ELR (cell line): ENCODE measurements at regions not wholly inside any gene's neighbourhood (a gene's known extent, or its start where the extent isn't known, plus 50 kb on each side); places are given as distances from the start of the nearest gene placed in this dataset.

Source experiments
- DNase-seq: peaks from one replicate; pipeline ENCODE4 v3.0.0-alpha.2; 2015; ENCODE audit warnings: low read depth

DNA sequence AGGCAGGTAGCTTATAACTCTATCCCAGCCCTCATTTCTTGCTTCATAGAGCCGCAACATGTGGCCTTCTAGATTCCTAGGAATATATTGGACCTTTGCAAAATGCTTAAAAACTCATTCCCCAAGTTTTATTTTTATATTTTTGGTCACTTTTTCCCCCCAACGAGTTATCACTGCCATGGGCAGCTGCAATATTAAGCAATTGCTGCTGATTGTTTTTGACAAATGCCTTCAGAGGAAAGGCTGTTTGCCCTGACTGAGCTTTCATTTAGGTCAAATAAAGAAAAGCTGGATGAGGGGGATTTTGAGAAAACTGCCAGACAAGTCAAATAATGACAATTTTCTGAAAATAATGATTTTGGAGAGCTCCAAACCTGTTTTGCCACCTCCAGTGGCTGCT, 976.9 kb upstream of the MBL2 start:
- DNase-seq, result no peak

DNA sequence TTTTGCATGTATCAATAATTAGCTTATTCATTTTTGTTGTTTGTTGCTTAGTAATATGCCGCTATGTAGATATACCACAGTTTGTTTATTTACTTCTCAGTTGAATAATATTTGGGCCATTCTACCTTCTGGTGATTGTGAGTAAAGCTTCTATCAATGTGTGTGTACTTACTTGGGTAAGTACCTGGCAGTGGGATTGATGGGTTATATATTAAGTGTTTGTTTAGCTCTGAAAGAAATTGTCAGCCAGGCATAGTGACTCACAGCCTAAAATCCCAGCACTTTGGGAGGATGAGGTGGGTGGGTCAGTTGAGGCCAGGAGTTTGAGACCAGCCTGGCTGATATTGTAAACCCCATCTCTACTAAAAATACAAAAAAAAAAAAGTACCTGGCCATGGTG, 975.7 kb upstream of the MBL2 start:
- DNase-seq, result no peak

DNA sequence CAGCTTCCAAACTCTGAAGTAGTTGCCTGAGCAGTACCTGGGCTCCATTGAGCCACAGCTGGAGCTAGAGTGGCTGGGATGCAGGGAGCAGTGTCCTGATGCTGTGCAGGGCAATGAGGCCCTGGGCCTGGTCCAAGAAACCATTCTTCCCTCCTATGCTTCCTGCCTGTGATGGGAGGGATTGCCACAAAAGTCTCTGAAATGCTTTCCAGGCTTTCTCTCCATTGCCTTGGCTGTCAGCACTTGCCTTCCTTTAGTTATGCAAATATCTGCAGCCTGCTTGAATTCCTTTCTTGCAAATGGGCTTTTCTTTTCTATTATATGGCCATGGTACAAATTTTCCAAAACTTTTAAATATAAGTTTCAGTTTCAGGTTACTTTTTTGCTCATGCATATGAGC, 972.2 kb upstream of the MBL2 start:
- no peak for DNase-seq

DNA sequence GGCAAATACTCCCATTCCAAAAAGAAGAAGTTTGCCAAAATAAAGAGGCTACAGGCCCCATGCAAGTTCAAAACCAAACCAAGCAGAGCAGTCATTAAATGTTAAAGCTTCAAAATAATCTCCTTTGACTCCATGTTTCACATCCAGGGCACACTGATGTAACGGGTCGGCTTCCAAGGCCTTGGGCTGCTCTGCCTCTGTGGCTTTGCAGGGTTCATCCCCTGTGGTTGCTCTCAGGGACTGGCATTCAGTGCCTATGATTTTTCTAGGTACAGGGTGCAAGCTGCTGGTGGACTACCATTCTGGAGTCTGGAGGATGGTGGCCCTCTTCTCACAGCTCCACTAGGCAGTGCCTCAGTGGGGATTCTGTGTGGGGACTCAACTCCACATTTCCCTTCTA, 971.6 kb upstream of the MBL2 start:
- DNase-seq, result no peak

DNA sequence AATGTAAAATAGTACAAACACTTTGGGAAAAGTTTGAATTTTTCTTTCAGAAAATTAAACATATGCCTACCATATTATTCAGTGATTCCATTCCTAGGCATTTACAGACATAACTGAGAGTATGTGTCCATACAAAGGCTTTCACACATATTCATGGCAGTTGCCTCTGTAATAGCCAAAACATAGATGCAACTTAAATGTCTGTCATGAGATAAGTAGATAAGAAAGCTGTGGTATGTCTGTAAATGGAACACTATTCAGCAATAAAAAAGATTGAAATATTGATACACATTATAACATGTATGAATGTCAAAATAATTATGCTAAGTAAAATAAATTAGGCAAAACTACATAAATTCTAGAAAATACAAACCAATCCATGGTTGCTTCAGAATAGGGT, 964.5 kb upstream of the MBL2 start:
- no peak for DNase-seq

DNA sequence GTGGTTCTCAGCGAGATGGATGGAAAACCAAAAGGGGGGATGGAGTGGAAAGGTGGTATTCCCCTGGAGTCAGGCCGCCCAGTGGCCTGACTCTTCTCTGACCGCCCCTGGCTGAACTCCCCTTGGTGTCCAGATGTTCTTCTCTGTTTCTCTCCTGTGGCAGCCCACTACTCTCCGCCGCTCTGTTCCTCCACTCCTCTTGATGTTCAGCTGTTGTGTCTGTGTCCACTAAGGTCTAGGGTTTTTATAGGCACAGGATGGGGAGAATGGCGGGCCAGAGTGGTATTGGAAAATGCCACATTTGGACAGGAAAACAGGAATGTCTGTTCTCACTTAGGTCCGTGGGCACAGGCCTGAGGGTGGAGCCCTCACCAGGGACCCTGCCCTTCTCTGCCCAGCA, 954.3 kb upstream of the MBL2 start:
- DNase-seq, result no peak

DNA sequence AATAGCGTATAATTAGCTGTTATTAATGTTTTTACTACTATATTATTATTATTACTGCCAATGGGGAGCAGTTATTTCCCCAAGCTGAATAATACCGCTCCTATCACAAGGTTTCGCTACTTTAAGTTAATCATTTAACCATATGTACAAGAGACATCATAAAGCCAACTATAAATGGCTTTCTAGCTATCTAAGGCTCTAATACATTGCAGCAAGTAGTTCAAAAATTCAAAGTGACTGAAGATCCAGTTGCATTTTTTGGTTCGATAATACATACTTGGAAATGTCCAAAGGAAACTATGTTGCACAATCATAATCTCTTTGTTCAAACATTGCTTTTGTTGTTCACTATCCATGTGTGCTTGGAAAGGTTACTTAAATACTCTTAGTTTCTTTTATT, 952.0 kb upstream of the MBL2 start:
- no peak for DNase-seq

DNA sequence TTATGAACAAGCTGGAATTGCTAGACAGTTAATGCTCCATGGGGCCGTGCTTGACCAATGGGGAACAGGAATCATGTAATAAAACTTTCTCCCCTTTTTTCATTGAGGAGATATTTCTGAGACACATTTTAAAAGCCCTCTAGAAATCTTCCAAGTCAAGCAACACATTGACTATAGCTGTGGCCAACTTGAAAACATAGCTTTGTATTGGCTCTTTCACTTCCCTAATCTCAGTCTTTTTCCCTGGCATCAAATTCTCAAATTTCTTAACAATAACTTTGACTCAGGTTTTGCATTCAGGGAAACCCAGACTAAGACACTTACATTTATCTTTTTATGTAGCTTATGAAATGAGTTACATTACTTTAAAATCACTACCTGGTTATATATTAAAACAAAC, 947.1 kb upstream of the MBL2 start:
- DNase-seq, result no peak

DNA sequence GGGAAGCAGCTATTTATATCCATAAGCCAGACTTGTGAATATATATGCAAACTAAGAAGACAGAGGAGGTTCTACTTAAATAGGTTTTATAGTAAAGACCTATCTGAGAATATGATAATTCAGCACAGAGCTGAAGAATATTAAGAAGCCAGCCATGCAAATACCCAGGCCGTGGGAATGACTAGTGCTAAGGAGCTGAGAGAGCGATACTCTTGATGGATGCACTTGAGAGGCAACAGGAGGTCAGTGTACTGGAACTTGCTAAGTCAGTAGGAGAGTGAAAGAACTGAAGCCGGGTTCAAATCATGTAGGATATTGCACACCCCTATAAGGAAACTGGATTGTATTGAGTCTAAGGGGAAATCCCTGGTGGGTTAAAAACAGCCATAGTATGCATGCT, 943.6 kb upstream of the MBL2 start:
- DNase-seq, result no peak

DNA sequence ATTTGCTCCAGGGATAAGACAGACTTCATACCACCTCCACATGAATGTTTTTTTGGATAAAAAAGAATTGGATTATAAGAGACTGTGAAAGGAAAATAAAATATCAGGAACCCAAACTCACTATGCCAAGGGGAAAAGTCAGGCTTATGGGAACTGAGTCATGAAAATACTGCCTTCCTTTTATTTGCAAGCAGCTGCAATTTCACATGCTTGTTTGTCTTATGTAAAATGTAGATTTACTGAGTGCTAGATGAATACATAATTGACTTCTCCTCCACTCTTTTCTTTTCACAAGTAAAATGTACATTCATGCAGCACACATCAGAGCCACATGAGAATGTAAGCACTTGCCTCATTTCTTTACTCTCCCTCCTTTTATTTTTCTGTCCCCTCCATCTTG, 940.8 kb upstream of the MBL2 start:
- no peak for DNase-seq

DNA sequence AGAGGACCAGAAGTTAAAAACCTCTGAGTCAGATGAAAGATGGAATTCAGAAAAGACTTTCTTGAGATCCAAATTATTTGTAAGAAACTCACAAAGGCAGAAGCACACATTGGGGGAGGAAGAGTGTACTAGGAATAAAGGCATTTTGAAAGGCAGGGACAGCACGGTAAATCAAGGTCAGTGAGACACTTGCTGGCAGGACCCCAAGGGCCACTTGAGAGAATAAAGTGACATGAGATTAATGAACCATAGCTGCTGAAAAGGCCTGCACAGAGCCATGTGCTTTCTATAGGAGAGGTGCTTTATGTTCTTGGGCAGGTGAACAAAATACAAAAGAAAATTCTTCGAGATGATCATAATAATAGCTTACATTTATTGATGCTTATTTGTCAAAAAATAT, 929.9 kb upstream of the MBL2 start:
- DNase-seq, result no peak

DNA sequence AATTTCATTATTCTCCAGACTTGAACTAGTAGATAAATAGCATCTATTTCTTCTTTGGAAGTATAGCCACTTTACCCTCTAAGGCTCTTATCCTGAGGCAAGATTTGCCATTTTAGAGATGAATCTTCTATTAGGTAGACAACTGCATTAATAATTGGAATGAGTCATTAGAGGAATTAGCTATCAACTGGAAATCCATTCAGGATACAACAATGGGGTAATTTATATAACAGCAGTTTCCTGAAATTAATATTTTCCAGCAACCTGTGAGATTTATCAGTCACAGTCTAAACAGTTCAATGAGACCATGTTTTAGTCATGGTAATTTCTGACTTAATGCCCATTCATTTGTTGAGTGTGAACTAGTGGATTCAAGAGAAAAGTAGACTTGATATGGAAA, 928.6 kb upstream of the MBL2 start:
- DNase-seq, result no peak

DNA sequence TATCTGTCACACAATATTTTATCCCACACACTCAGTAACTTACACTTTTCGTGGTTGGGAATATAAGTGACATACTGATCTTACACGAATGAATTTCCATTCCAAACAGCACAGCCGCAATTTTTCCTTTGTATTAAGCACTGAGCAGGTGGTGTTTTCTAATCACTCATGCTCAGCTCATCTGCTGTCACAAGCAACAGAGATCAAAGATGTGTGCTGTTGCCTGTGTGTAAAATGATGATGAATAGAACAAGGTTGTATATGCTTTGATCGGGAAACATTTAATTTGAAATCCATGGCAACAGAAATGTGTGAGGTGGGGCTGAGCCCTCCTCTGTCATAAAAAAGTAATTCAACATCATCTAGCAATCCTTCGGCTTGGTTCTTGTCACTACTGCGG, 927.7 kb upstream of the MBL2 start:
- no peak for DNase-seq

DNA sequence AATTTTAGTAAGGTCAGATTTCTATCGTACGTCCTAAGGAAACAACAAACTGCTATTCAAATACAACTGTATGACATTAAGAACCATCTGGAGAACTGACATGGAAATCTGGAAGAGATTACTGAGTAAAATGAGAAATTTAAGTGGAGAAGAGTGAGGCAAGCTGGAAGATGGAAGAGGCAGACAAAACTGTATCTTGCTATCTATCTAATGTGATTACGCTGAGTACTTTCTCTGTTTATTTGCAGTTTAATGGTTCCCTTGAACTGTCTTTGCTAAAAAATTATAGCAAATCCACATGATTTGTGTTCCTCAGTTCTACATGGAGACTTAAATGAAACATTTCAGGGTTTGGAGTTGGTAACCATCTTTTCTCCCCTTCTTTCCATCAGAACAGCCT, 927.1 kb upstream of the MBL2 start:
- DNase-seq, result no peak

DNA sequence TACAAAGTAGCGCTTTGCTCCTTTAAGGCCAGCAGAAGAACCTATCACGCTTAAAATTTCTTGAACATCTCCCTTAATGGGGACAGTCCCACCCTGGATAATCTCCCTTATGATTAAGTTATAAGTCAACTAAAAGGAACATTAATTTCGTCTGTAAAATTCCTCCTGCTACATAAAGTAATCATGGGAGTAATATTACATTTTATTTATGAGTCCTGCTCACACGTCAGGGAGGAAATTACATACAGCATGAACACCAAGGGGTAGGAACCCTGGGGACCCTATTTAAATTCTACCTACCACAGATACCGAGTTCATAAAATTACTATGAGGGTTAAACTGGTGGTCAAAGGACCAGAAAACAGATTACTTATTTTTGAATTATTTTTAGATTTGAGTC, 926.6 kb upstream of the MBL2 start:
- DNase-seq, result no peak

DNA sequence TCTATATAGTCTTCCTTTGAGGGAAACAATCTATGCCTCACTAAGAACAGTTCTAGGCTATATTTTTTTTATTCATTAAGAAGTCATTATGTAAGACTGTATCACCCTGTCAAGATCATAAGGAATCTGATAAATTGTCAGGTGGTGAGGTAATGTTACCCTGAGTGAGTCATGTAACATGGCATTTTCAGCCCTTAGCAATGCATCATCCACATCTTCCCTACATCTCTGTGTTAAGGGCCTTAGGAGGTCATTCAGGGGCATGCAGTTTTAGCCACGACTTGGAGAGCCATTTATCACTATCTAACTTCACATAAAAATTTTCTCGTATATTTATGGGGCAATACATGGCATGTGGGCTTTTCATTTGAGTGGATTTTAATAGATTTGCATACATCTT, 924.5 kb upstream of the MBL2 start:
- peak; percentile 37 for DNase-seq

DNA sequence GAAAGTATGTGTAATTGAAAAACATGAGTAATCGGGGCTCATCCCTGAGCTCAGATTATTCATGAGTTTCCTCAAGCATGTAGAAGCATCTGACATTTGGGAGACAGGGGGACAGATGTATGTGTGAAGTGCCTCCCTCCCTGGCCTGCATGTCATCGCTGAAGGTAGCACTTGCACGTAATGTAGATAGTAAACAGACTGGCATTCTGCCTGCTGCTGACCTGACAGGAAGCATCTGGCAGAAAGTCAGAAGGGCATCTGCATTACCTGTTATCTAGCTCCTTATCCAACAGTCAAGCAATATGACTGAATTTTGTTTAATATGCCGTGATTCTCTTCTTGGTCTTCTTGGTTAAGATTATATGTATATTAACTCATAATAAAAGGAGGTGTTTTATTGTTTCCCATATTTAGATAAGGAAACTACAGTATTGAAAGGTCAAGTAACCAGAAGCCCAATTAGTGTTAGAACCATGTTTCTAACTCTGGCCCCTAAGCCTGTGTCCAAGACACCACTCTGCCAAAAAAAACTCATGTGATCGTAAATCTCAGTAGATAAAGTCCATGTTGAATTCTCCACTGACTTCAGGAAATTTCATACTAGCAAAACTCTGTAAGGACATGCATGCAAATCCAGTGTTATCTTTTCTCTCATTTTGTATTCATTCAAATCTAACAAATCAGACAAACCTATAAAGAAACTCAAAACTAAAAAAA, 918.1 kb upstream of the MBL2 start:
- no peak for DNase-seq

DNA sequence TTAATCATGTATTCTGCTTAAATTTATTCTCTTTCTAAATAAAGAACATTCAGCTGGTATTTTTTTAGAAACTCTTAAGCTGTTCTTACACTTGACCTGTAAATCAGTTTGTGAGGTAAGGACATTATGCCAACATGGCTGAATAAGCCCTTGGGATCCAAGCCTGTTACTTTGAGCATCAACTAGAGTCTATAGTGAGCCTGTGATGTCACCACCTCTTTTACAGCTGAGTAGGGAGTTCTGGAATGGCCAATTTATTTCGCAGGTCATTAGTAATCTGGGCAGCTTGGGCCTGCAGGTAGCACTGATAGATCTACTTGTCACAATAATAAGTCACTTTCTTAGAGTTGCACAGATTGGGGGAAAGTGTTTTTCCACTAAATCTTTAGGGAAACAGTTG, 915.2 kb upstream of the MBL2 start:
- DNase-seq, result no peak

DNA sequence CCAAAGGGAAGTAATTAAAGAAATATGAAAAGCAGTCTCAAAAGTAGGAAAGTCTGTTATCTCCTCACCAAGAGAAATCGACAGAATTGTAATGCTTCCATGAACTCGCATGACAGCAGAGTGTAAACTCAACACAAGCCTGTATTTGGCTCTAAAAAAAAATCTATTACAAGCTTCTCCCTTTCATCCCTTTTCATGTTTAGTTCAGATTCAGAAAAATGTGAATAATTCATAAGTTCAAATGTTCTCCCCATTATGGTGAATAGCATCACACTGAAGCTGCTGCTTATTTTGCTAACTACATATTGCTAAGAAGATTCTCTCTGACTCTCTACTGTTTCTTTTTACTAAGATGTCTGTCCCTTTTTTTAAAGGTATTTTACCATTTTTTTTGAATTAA, 910.3 kb upstream of the MBL2 start:
- no peak for DNase-seq

DNA sequence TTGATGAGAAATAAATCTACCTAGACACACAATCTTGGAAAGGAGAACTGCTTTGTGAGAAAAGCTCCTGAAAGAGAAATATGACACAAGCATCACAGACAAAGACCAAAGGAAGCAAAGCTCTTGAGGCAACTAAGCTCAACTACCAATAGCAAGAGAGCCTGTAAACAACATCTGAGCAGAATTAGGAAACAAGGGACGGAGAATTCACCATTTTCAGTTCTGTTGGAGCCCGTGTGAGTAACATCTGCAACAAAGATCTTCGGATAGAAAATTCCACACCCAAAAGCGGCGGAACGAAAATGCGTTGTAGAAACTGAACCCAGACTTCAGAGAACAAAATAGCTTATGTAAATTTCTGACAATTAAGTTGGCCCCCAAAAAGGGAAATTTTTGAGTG, 909.9 kb upstream of the MBL2 start:
- no peak for DNase-seq

DNA sequence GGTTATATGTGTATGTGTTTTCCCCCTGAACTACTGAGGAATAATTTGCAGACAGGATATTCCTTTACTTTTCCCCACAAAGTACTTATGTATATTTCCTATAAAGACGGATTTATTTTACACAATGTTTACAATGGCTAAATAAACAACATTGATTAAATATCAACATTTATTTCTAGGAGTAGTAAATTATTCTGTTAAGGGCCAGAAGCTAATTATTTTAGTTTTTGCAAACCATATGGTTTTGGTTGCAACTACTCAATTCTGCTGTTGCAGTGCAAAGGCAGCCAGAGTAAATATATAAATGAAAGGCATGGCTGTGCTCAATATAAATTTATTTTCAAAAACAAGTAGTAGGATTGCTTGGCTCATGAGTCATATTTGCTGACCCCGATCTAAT, 907.1 kb upstream of the MBL2 start:
- DNase-seq, result no peak

DNA sequence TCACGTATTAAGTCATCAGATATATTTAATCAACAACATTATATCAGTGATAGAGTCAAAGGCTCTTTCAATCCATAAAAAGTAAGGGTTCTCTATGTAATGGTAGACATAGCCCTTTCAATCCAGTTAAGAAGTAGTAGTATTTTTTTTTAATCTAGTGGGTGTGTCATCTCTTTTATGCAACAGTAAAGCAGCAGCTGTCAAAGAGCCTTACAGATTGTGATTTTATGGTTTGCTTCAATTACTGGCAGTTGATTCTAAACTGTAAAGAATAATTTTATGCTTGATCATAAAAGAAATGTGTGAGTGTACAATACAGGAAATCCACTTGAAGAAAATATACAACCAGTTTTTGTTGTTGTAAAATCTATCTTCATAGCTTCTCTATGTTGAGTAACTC, 902.6 kb upstream of the MBL2 start:
- no peak for DNase-seq

DNA sequence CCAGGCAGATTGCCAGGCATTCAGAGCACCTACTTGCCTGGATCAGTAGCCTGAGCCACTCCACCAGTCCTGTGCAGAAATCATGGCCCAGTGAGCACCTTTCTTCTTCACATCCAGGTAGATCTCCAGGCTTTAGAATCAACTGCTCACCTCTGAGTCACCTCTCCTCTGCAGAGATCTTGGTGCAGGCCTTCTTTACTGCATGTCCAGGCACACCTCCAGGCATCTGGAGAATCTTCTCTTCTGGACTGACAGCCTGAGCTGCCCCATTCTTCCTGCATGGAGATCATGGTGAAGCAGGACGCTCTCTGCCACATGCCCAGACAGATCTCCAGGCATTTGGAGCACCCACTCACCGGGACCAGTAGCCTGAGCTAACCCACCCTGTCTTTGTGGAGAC, 894.5 kb upstream of the MBL2 start:
- no peak for DNase-seq

DNA sequence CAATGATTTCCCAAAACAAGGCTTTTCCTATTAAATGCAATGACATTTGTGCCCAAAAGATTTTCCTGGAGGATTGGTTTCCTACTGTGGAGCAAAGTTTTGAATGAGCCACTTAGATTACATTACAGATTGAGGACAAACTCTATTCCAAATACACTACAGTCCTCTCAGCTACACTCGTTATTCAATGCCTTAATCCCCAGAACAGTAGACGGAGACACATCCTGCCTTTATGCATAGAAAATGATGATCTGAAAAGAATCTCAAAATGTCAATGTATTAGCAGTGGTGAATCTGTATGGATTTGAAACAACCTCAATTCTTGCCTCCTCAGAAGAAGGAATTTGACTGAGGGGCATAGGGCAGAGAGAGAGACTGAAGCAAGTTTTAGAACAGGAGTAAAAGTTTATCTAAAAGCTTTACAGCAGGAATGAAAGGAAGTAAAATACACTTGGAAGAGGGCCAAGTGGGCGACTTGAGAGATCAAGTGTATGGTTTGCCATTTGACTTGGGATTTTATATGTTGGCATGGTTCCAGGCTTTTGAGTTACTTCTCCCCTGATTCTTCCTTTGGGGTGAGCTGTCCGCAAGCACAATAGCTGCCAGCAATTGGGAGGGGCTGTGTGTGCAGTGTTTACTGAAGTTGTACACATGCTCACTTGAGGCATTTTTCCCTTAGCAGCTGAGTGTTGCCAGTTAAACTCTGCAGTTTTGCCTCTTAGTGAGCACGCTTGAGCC, 891.9 kb upstream of the MBL2 start:
- peak; percentile 0 for DNase-seq
